H9 (cell line): ENCODE measurements at regions not wholly inside any gene's neighbourhood (a gene's known extent, or its start where the extent isn't known, plus 50 kb on each side); places are given as distances from the start of the nearest gene placed in this dataset.

Experiments
- DNase-seq: peaks from one replicate; pipeline ENCODE4 v3.0.0-alpha.2; 2017
- H2AFZ ChIP-seq: one replicate; pipeline ENCODE4 v1.6.1; 2013; ENCODE audit warnings: mild to moderate bottlenecking, low read length, control low read depth, moderate library complexity
- H2AK5ac ChIP-seq: 2 replicates; pipeline ENCODE4 v1.6.1; 2013; ENCODE audit warnings: low read length, control low read depth, mixed read lengths; ENCODE audit not compliant: insufficient read length
- H2BK120ac ChIP-seq: one replicate; pipeline ENCODE4 v1.6.1; 2013; ENCODE audit warnings: low read depth, mild to moderate bottlenecking, low read length, control low read depth, inconsistent platforms; ENCODE audit not compliant: poor library complexity, severe bottlenecking
- H2BK12ac ChIP-seq: 2 replicates; pipeline ENCODE4 v1.6.1; 2013; ENCODE audit warnings: low read length, control low read depth, mixed read lengths, low read depth; ENCODE audit not compliant: insufficient read length
- H2BK15ac ChIP-seq: 2 replicates; pipeline ENCODE4 v1.6.1; 2013; ENCODE audit warnings: low read depth, low read length, control low read depth
- H2BK20ac ChIP-seq: one replicate; pipeline ENCODE4 v1.6.1; 2013; ENCODE audit warnings: low read depth, mild to moderate bottlenecking, low read length, control low read depth, inconsistent platforms; ENCODE audit not compliant: poor library complexity, severe bottlenecking
- H2BK5ac ChIP-seq: 2 replicates; pipeline ENCODE4 v1.6.1; 2013; ENCODE audit warnings: low read length, control low read depth, mixed read lengths; ENCODE audit not compliant: insufficient read length
- H3K14ac ChIP-seq: 2 replicates; pipeline ENCODE4 v1.6.1; 2013; ENCODE audit warnings: low read length, control low read depth; ENCODE audit not compliant: insufficient read depth
- H3K18ac ChIP-seq: 2 replicates; pipeline ENCODE4 v1.6.1; 2013; ENCODE audit warnings: low read depth, mild to moderate bottlenecking, mixed read lengths, low read length, control low read depth; ENCODE audit not compliant: insufficient read length
- H3K23ac ChIP-seq: 2 replicates; pipeline ENCODE4 v1.6.1; 2013; ENCODE audit warnings: low read length, control low read depth, mixed read lengths, low read depth; ENCODE audit not compliant: insufficient read length
- H3K23me2 ChIP-seq: 2 replicates; pipeline ENCODE4 v1.6.1; 2013; ENCODE audit warnings: low read depth, mild to moderate bottlenecking, mixed read lengths, low read length, control low read depth; ENCODE audit not compliant: insufficient read length, poor library complexity, severe bottlenecking
- H3K27ac ChIP-seq: 2 replicates; pipeline ENCODE4 v1.5.1; 2013; ENCODE audit warnings: low read length, control low read depth, mixed read lengths, low read depth; ENCODE audit not compliant: insufficient read length
- H3K27me3 ChIP-seq: 2 replicates; pipeline ENCODE4 v1.6.1; 2013; ENCODE audit warnings: low read length, control low read depth, inconsistent platforms; ENCODE audit not compliant: insufficient read depth
- H3K4ac ChIP-seq: 2 replicates; pipeline ENCODE4 v1.6.1; 2013; ENCODE audit warnings: low read depth, mild to moderate bottlenecking, control low read depth, inconsistent platforms, low read length, moderate library complexity
- H3K4me1 ChIP-seq: 2 replicates; pipeline ENCODE4 v1.6.1; 2013; ENCODE audit warnings: low read length, control low read depth, inconsistent platforms; ENCODE audit not compliant: insufficient read depth
- H3K4me2 ChIP-seq: 2 replicates; pipeline ENCODE4 v1.6.1; 2013; ENCODE audit warnings: low read length, control low read depth, mixed read lengths; ENCODE audit not compliant: insufficient read length, insufficient read depth
- H3K56ac ChIP-seq: 2 replicates; pipeline ENCODE4 v1.6.1; 2013; ENCODE audit warnings: low read depth, mild to moderate bottlenecking, mixed read lengths, low read length, control low read depth; ENCODE audit not compliant: insufficient read length
- H3K79me1 ChIP-seq: 2 replicates; pipeline ENCODE4 v1.6.1; 2013; ENCODE audit warnings: low read depth, mild to moderate bottlenecking, moderate library complexity, low read length, control low read depth, inconsistent platforms; ENCODE audit not compliant: insufficient read depth, poor library complexity, severe bottlenecking
- H3K79me2 ChIP-seq: 2 replicates; pipeline ENCODE4 v1.6.1; 2013; ENCODE audit warnings: low read length, control low read depth, inconsistent platforms; ENCODE audit not compliant: insufficient read depth
- H3K9ac ChIP-seq: 2 replicates; pipeline ENCODE4 v1.6.1; 2013; ENCODE audit warnings: low read length, control low read depth, mixed read lengths; ENCODE audit not compliant: insufficient read length; ENCODE audit errors: extremely low read depth
- H3K9me3 ChIP-seq: one replicate; pipeline ENCODE4 v1.6.1; 2013; ENCODE audit warnings: low read depth, low read length, inconsistent platforms; ENCODE audit not compliant: control insufficient read depth
- H3T11ph ChIP-seq: one replicate; pipeline ENCODE4 v1.6.1; 2013; ENCODE audit warnings: mild to moderate bottlenecking, low read length, control low read depth, inconsistent platforms
- H4K20me1 ChIP-seq: one replicate; pipeline ENCODE4 v1.6.1; 2013; ENCODE audit not compliant: control insufficient read depth, insufficient read length, insufficient read depth
- H4K5ac ChIP-seq: 2 replicates; pipeline ENCODE4 v1.6.1; 2013; ENCODE audit warnings: low read depth, mild to moderate bottlenecking, mixed read lengths, low read length, control low read depth; ENCODE audit not compliant: insufficient read length
- H4K8ac ChIP-seq: replicated peaks from 2 replicates; pipeline ENCODE4 v1.6.1; 2013; ENCODE audit warnings: low read length, control low read depth, mixed read lengths, low read depth; ENCODE audit not compliant: insufficient read length
- H4K91ac ChIP-seq: 2 replicates; pipeline ENCODE4 v1.6.1; 2013; ENCODE audit warnings: low read depth, mild to moderate bottlenecking, moderate library complexity, mixed read lengths, low read length, control low read depth; ENCODE audit not compliant: insufficient read length
- H3K27ac Mint-ChIP-seq, 3 experiments: 2 replicates in 2 of 3; 3 replicates in 1 of 3; pipeline ENCODE4 v1.8.0; 2020 to 2021; ENCODE audit warnings: mixed read lengths in 3 of 3, mild to moderate bottlenecking in 1 of 3, moderate library complexity in 1 of 3
- H3K27me3 Mint-ChIP-seq: 2 replicates; pipeline ENCODE4 v1.8.0; 2021; ENCODE audit warnings: low read depth, mild to moderate bottlenecking, moderate library complexity, mixed read lengths
- H3K36me3 Mint-ChIP-seq, 3 experiments: 2 replicates in 2 of 3; 3 replicates in 1 of 3; pipeline ENCODE4 v1.8.0; 2020 to 2021; ENCODE audit warnings: low read depth in 3 of 3, mixed read lengths in 3 of 3; ENCODE audit not compliant: insufficient read depth in 1 of 3
- H3K4me1 Mint-ChIP-seq, 2 experiments: 2 replicates each; pipeline ENCODE4 v1.8.0; 2020; ENCODE audit warnings: mixed read lengths in 2 of 2
- H3K4me3 Mint-ChIP-seq, 2 experiments: 2 replicates in 1 of 2; 3 replicates in 1 of 2; pipeline ENCODE4 v1.8.0; 2020 to 2021; ENCODE audit warnings: mild to moderate bottlenecking in 2 of 2, mixed read lengths in 2 of 2, moderate library complexity in 1 of 2
- H3K9me3 Mint-ChIP-seq, 2 experiments: 2 replicates in 1 of 2; 3 replicates in 1 of 2; pipeline ENCODE4 v1.8.0; 2020; ENCODE audit warnings: mild to moderate bottlenecking in 2 of 2, mixed read lengths in 2 of 2, moderate library complexity in 1 of 2
- CTCF ChIP-seq: fragments of 200-600 bp; sonication (generic); conservative IDR thresholded peaks from 3 replicates; pipeline ENCODE4 v1.8.0; 2021; ENCODE audit warnings: antibody characterized with exemption, mild to moderate bottlenecking
- WGBS: extraction: QIAGEN DNeasy Blood & Tissue Kit; methylation state at CpG from one replicate; pipeline ENCODE4 v1.1.7; 2013; ENCODE audit warnings: missing lambda C conversion rate, low lambda C conversion rate, mixed read lengths; ENCODE audit not compliant: insufficient read length; ENCODE audit errors: extremely low coverage; 5-methylcytosine and 5-hydroxymethylcytosine counted together

- H3K18ac ChIP-seq = no peak overlapping the region
- H2BK15ac ChIP-seq = no peak overlapping the region
- peaks cover 14 to 20% of the 10 kb centered on the region in 2 experiments for H3K4me1 Mint-ChIP-seq
- no peak overlapping the region for H3K9ac ChIP-seq
- DNase-seq = no peak
- peaks cover 23% of the 10 kb centered on the region for H3K27me3 Mint-ChIP-seq
- no peak overlapping the region for H2BK5ac ChIP-seq
- no peak overlapping the region for H3K4me2 ChIP-seq
- H3K4ac ChIP-seq = no peak overlapping the region
- no peaks in the 10 kb centered on the region for H3K23me2 ChIP-seq
- H3K9me3 Mint-ChIP-seq = peaks cover 0 to 2% of the 10 kb centered on the region in 2 experiments; a peak in 1 of 5 replicates
- H4K20me1 ChIP-seq = no peaks in the 10 kb centered on the region
- no peak overlapping the region for H3K56ac ChIP-seq
- no peaks in the 10 kb centered on the region; the same call in 1 of the 2 replicates for H3K27me3 ChIP-seq
- no peak overlapping the region for H2BK12ac ChIP-seq
- no peak overlapping the region for H3T11ph ChIP-seq
- H3K36me3 Mint-ChIP-seq = no peaks in the 10 kb centered on the region; a peak in 1 of 7 replicates
- H2AFZ ChIP-seq = no peak overlapping the region
- H2BK20ac ChIP-seq = no peak overlapping the region
- no peak overlapping the region for H3K23ac ChIP-seq
- no peak overlapping the region for H4K91ac ChIP-seq
- no peak for TF ChIP-seq CTCF
- H3K14ac ChIP-seq = no peak overlapping the region
- no peak overlapping the region for H4K8ac ChIP-seq
- H3K79me1 ChIP-seq = no peaks in the 10 kb centered on the region
- no peak overlapping the region for H2BK120ac ChIP-seq
- H3K4me3 Mint-ChIP-seq = no peak overlapping the region
- H3K4me1 ChIP-seq = peaks cover 5% of the 10 kb centered on the region; the same call in 1 of the 2 replicates
- H2AK5ac ChIP-seq = no peak overlapping the region
- H3K27ac ChIP-seq = no peak overlapping the region
- no CpG with 5 or more reads among the region's 2 CpGs for WGBS
- no peak overlapping the region for H3K27ac Mint-ChIP-seq
- no peaks in the 10 kb centered on the region for H3K9me3 ChIP-seq
- H4K5ac ChIP-seq = no peak overlapping the region
- no peaks in the 10 kb centered on the region for H3K79me2 ChIP-seq
These were observed 96.9 kb upstream of the ZNF438 start for GRCh38 chr10:31128536-31128935.
